OCI-LY1 (cell line): ENCODE measurements at regions not wholly inside any gene's neighbourhood (a gene's known extent, or its start where the extent isn't known, plus 50 kb on each side); places are given as distances from the start of the nearest gene placed in this dataset.
A peak's percentile ranks its signal among the peaks of the same experiment; 100 is the strongest.

Source experiments
- EZH2 ChIP-seq: fragments of 200-600 bp; sonication (generic), shearing (Covaris generic); IDR thresholded peaks from 2 replicates; pipeline ENCODE4 v1.8.0; 2017; ENCODE audit warnings: borderline replicate concordance, mixed run types, mild to moderate bottlenecking, antibody characterized with exemption, low read length, moderate library complexity, mixed read lengths
- TF ChIP-seq, protein P1 (sequence below): fragments of 200-600 bp; sonication (generic), shearing (Covaris generic); IDR thresholded peaks from 2 replicates; pipeline ENCODE4 v1.5.1; 2017; ENCODE audit warnings: mild to moderate bottlenecking, antibody characterized with exemption, low read length, moderate library complexity, mixed read lengths

DNA sequence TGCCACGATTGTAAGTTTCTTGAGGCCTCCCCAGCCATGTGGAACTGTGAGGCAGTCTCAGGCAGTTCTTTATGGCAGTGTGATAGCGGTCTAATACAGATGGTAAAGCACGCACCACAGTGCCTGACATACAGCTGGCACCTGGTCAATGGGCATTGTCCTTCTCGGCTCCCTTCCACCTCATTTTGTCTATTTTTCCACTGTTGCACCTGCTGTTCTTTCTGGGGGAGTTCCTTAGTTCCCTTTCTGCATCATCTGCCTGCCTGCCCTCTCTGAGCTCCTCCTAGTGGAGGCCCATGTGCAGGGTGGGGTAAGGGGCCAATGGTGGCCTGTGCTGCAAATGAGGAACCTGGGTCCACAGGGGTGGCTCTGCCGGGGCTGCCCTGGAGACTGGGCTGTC lies 157.6 kb downstream of the LPIN1 start:
- TF ChIP-seq, protein P1, sequence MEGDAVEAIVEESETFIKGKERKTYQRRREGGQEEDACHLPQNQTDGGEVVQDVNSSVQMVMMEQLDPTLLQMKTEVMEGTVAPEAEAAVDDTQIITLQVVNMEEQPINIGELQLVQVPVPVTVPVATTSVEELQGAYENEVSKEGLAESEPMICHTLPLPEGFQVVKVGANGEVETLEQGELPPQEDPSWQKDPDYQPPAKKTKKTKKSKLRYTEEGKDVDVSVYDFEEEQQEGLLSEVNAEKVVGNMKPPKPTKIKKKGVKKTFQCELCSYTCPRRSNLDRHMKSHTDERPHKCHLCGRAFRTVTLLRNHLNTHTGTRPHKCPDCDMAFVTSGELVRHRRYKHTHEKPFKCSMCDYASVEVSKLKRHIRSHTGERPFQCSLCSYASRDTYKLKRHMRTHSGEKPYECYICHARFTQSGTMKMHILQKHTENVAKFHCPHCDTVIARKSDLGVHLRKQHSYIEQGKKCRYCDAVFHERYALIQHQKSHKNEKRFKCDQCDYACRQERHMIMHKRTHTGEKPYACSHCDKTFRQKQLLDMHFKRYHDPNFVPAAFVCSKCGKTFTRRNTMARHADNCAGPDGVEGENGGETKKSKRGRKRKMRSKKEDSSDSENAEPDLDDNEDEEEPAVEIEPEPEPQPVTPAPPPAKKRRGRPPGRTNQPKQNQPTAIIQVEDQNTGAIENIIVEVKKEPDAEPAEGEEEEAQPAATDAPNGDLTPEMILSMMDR = peak; percentile 63
- TF ChIP-seq EZH2 = no peak
